ENCODE measurements at regions not wholly inside any gene's neighbourhood (a gene's known extent, or its start where the extent isn't known, plus 50 kb on each side); places are given as distances from the start of the nearest gene placed in this dataset.
A peak's percentile ranks its signal among the peaks of the same experiment; 100 is the strongest.
"Not testable (repeated sequence)": the region's sequence is repeated elsewhere in the genome, so short reads cannot be mapped to it uniquely, and the experiment has no call there.

- Histone ChIP-seq H3K4me1 (peaks cover 4% of the 10 kb centered on the region), H3K9ac (ENCODE audit: low read depth in 2 of 2, low read length in 2 of 2) (no peak overlapping the region), H3K4me3 (no peak overlapping the region), H3K36me3 (no peaks in the 10 kb centered on the region), H3K27ac (no peak overlapping the region), H3K9me3 (no peaks in the 10 kb centered on the region), H3K27me3 (no peaks in the 10 kb centered on the region)
- no peak for TF ChIP-seq CTCF (IDR thresholded peaks at IDR 0.05)
- no peak for DNase-seq
- intact Hi-C loops (cut with DNase I) = no loop called here
Measured at GRCh38 chr16:16971042-16971441, 499.7 kb downstream of the XYLT1 start.

GRCh38 chr16:16972831-16973230 lies 497.9 kb downstream of the XYLT1 start:
- Histone ChIP-seq H3K9ac (ENCODE audit: low read depth in 2 of 2, low read length in 2 of 2) (no peak overlapping the region), H3K9me3 (no peaks in the 10 kb centered on the region), H3K27ac (no peak overlapping the region), H3K27me3 (no peaks in the 10 kb centered on the region), H3K36me3 (no peaks in the 10 kb centered on the region), H3K4me1 (peaks cover 4% of the 10 kb centered on the region), H3K4me3 (no peak overlapping the region)
- no peak for DNase-seq
- intact Hi-C loops (cut with DNase I) = no loop called here
- TF ChIP-seq CTCF (IDR thresholded peaks at IDR 0.05) = no peak

- Histone ChIP-seq H3K4me1 (peaks cover 4% of the 10 kb centered on the region), H3K36me3 (no peaks in the 10 kb centered on the region), H3K4me3 (no peak overlapping the region), H3K27me3 (no peaks in the 10 kb centered on the region), H3K27ac (peak overlapping the region; percentile 28), H3K9me3 (no peaks in the 10 kb centered on the region), H3K9ac (ENCODE audit: low read depth in 2 of 2, low read length in 2 of 2) (no peak overlapping the region)
- DNase-seq = peak; percentile 30
- no peak for TF ChIP-seq CTCF (IDR thresholded peaks at IDR 0.05)
- intact Hi-C loops (cut with DNase I) = no loop called here
Measured at GRCh38 chr16:16973707-16974591, 496.8 kb downstream of the XYLT1 start.

GRCh38 chr16:16982614-16983013 lies 488.1 kb downstream of the XYLT1 start:
- no peak for DNase-seq

GRCh38 chr16:16983582-16983981 lies 487.2 kb downstream of the XYLT1 start:
- Histone ChIP-seq H3K4me1 (no peaks in the 10 kb centered on the region), H3K36me3 (no peaks in the 10 kb centered on the region), H3K4me3 (no peak overlapping the region), H3K27ac (no peak overlapping the region), H3K27me3 (no peaks in the 10 kb centered on the region), H3K9me3 (no peaks in the 10 kb centered on the region), H3K9ac (ENCODE audit: low read depth in 2 of 2, low read length in 2 of 2) (no peak overlapping the region)
- no peak for TF ChIP-seq CTCF (IDR thresholded peaks at IDR 0.05)
- intact Hi-C loops (cut with DNase I) = no loop called here
- no peak for DNase-seq

More at GRCh38 chr16:16982614-16983013, 488.1 kb downstream of the XYLT1 start:
- Histone ChIP-seq H3K9me3 (no peaks in the 10 kb centered on the region), H3K27ac (no peak overlapping the region), H3K27me3 (no peaks in the 10 kb centered on the region), H3K9ac (ENCODE audit: low read depth in 2 of 2, low read length in 2 of 2) (no peak overlapping the region), H3K36me3 (no peaks in the 10 kb centered on the region), H3K4me1 (no peaks in the 10 kb centered on the region), H3K4me3 (no peak overlapping the region)
- intact Hi-C loops (cut with DNase I) = no loop called here
- TF ChIP-seq CTCF (IDR thresholded peaks at IDR 0.05) = no peak

- H3K27ac ChIP-seq; H3K36me3 ChIP-seq; H3K4me3 ChIP-seq; H3K9me3 ChIP-seq; DNase-seq; H3K27me3 ChIP-seq; H3K4me1 ChIP-seq; H3K9ac ChIP-seq (ENCODE audit: low read depth in 2 of 2, low read length in 2 of 2); intact Hi-C loops (cut with DNase I): not testable (repeated sequence)
Measured at GRCh38 chr16:16984091-16984490, 486.7 kb downstream of the XYLT1 start.
